ENCODE measurements at regions not wholly inside any gene's neighbourhood (a gene's known extent, or its start where the extent isn't known, plus 50 kb on each side); places are given as distances from the start of the nearest gene placed in this dataset.

DNA sequence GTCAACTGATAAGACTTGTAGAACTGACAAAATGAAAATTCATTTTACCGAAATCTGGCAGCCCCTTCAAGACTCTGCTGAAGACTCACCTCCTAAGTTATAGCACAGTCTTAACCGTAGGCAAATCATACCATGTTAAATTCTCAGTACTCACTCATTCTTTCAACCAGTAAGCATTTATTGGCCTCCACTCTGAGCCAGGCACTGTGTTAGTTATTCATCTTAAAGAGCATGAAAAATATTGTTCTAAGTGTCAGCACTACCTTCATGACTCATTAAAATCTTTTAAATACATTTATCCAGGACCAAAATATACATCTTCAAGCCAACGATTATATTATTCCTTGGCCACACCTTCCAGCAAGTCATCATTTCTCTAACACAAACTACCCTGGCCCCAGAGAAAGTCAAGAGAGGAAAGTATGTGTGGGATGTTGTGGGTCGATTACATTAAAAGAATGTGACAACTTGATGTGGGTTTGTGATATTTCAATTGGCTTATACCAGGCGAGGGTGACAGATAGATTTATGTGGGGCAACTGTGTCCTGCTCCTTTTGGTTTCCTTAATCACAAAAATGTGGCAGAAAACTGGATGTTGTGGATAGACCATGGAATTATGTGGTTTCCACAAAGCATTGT, 55.0 kb downstream of the TMEM30B start:
- DNase-seq: no peak

- no peak for DNase-seq
Observed at GRCh38 chr14:61225344-61225743, 55.8 kb downstream of the TMEM30B start.

DNA sequence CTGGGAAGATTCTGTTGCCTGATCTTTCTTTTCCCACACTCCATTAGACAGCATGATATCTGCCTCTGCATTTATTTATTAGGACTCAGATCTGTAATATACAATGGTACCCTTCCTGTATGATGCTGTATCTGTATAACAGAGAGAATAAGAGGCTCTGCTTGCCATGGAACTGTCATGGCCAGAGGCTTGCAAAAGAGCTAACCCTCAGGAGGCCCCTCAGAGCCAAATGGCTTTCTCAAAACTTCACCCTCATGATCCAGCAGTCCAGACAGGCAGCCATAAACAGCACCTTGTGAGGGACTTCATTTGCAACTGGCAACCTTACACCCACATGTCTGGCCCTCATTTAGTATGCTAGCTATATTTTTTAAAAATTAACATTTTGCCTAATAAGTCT, 57.6 kb downstream of the TMEM30B start:
- DNase-seq: no peak

GRCh38 chr14:61222388-61222787, 58.8 kb downstream of the TMEM30B start:
- no peak for DNase-seq

GRCh38 chr14:61221906-61222305, 59.2 kb downstream of the TMEM30B start:
- peak; percentile 29 for DNase-seq

GRCh38 chr14:61219673-61220072, 61.5 kb downstream of the TMEM30B start:
- DNase-seq: no peak

DNA sequence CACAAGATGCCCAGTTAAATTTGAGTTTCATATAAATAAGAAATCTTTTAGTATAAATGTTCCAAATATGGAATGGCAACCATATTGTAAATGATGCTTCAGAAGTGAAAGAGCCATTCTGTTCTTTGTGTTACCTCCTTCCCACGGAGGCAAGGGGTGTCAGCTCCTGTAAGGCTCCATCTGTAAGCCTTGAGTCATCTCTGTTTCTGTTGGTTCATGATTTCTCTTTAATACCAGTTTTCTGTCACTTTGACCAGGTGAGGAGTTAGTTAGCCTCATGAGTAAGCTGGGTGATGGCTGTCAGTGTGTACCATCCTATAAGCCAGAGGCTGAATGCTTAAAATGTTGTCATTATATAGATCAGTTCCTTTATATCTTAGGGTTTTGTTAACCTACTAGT, 61.9 kb downstream of the TMEM30B start:
- no peak for DNase-seq

GRCh38 chr14:61218767-61219166, 62.4 kb downstream of the TMEM30B start:
- no peak for DNase-seq

GRCh38 chr14:61218157-61218556, 63.0 kb downstream of the TMEM30B start:
- DNase-seq: no peak

- no peak for DNase-seq
Observed at GRCh38 chr14:61217516-61217915, 63.6 kb downstream of the TMEM30B start.

DNA sequence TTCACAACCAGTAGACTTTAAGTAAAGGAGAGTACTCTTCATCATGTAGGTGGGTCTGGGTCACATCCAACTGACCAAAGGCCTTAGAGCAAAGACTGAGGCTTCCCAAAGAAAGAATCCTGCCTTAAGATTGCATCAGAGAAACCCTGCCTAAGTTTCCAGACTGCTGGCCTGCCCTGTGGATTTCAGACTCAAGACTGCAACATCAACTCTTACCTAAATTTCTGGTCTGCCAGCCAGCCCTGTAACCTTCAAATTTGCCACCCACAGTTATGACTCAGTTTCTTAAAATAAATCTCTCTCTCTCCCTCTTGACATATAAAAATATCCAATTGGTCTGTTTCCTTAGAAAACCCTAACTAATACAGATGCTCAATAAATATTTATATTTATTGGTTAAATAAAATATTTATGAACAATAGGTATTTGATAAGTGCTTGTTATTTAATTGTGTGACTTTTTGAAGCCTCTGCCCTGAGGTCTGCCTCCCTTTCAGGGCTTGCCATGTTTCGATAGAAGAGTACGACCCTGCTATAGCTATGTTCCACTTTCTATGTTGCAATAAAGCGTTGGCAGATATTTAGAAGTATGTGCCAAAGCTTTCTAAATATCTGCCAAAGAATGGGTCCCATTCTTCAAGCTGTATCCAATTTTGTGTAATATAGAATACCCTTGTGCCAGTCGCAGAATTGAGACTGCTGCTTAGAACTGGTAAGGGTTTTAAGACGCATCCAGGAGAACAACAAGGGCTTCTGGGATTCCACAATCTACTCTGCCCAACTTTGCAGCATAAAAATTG, 65.7 kb downstream of the TMEM30B start:
- DNase-seq: no peak

DNA sequence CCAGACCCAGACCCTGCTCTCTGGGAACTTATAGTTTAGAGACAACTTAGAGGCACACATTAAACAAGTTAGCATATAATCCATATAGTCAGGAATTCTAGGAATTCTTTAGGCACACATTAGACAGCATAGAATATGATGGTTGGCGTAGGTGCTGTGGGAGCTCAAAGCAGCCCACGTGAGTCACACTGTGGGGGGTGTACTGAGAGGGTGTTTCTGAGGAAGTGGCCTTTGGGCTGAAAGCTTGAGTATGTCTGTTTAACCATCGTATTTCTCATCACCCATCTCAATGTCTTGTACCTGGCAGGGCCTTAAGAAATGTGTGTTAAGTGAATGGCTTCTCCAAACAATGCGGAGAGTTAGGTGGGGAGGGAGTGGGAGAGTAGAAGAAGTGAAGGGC, 67.2 kb downstream of the TMEM30B start:
- DNase-seq: no peak

- no peak for DNase-seq
Observed at GRCh38 chr14:61213191-61213621, 67.9 kb downstream of the TMEM30B start.

DNA sequence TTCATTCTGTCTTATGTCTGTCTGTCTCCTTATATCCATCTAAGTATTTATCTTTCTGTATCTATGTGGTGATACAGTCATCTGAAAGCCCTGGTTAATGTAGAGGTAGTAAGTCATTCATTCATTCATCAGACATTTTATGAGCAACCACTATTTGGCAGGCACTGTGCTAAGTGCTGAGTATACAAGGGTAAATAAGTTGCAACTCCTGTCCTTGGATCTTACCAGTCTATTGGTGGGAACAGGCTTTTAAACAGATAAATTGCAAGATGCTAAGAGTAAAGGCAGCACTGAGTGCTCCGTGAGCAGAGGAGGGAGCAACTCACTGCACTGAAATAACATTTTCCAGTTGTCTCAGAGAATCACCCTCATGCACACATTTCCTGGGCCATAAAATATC, 68.6 kb downstream of the TMEM30B start:
- no peak for DNase-seq

DNA sequence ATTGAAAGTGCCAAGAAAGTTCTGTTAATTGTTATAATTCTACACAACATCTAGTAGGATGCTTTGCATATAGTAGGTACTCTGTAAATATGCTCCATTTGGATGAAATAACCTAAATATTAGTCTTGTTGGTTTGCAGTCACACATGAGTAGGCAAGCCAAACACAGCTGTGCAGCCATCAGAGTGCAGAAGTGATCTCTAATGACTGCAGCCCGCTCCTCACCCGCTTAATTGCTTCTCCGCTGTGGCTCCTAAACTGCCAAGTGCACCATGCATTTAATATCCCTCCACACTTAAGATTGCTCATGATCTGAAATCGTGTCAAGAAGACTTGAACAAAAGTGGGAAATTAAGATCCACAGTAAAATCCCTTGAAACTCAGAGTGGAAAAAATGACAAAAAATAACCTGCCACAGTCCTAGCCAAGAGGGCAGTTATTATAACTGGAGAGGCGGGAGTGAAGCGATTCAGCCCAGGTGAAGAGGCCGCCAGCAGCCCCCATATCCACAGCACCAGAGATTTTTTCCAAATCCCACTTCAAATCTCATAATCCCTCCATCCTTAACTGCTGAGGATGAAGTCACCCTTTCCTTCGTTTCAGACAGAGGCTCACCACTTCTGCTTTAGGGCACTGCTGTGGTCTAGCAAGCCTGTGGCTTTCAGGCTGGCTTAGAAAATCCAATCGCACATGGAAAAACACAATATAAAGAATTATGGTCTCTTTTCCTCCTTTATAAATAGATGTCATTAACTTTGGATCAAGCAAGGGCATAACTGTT, 69.5 kb downstream of the TMEM30B start:
- DNase-seq: peak; percentile 57

- peak; percentile 68 for DNase-seq
Observed at GRCh38 chr14:61203081-61203753, 77.9 kb downstream of the TMEM30B start.

DNA sequence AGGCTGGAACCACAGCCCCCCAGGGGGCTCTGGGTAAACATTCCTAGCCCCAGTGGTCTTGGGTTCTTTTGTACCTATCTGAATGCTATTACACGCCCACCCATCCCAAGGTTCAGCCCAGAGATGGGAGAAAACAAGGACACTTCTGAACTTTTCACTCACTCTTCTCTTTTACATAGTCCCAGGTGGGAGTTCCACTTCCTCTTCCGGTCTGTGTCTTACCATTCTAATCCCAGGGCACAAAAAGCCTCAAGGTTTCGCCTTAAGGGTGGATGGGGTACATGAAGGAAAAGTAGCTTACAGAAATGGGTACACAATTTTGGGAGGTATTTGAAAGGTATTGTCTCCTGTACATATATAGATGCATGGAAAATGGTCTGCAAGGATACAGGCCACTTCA, 79.0 kb downstream of the TMEM30B start:
- no peak for DNase-seq

GRCh38 chr14:61201171-61201570, 80.0 kb downstream of the TMEM30B start:
- DNase-seq: no peak

DNA sequence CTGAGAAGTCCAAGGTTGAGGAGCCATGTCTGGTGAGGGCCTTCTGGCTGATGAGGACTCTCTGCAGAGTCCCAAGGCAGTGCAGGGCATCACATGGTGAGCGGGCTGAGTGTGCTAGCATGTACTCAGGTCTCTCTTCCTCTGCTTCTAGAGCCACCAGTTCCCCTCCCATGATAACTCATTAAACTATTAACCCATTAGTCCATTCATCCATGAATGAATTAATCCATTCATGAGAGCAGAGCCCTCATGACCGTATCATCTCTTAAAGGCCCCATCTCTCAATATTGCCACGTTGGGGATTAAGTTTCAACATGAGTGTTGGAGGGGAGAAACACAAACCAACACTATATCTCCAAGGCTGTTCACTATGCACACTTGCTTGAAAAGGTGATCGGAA, 83.7 kb downstream of the TMEM30B start:
- peak; percentile 21 for DNase-seq

GRCh38 chr14:61196792-61197191, 84.3 kb downstream of the TMEM30B start:
- no peak for DNase-seq

- DNase-seq: no peak
Observed at GRCh38 chr14:61196034-61196433, 85.1 kb downstream of the TMEM30B start.

DNA sequence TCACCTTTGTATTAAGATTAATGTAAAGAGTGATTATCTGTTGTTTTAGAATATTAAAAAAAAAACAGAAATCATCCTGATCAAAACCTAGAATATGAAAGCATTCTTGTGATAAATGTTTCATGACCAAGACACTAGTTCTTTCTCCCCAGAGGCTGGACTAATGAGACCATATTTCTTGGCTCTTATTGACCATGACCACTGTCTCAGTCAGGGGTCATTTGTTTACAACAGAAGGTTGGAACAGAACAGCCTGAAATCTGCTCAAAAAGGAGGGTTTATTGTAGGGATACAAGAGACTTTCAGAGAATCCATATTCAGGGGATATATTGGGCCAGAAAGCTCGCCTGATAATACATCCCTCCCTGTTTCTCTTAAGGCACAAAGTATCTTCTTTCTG, 87.7 kb downstream of the TMEM30B start:
- no peak for DNase-seq

- DNase-seq: no peak
Observed at GRCh38 chr14:61192989-61193388, 88.1 kb downstream of the TMEM30B start.

Data from NCI-H510A (cell line).